OCI-LY3 (cell line): ENCODE measurements at regions not wholly inside any gene's neighbourhood (a gene's known extent, or its start where the extent isn't known, plus 50 kb on each side); places are given as distances from the start of the nearest gene placed in this dataset.

Experiments
- CTCF ChIP-seq: fragments of 200-600, 300-600 bp; sonication (generic); IDR thresholded peaks from 2 replicates; pipeline ENCODE4 v1.5.1; 2014; ENCODE audit warnings: antibody characterized with exemption, low read length, low read depth
- EZH2phosphoT487 ChIP-seq: fragments of 200-600 bp; shearing (Covaris generic); IDR thresholded peaks from 2 replicates; pipeline ENCODE4 v1.6.1; 2018; ENCODE audit warnings: antibody characterized with exemption, mixed run types, low read depth

- TF ChIP-seq CTCF, result no peak
- TF ChIP-seq EZH2phosphoT487, result no peak
Measured at GRCh38 chr2:44844651-44845270, 96.7 kb upstream of the SIX3 start.
